ENCODE measurements at regions not wholly inside any gene's neighbourhood (a gene's known extent, or its start where the extent isn't known, plus 50 kb on each side); places are given as distances from the start of the nearest gene placed in this dataset.

- Histone ChIP-seq H3K4me3 (no peak overlapping the region), H3K27ac (peak overlapping the region; percentile 18; the same call in 1 of the 2 replicates), H3K9ac (no peak overlapping the region), H3K4me2 (peak overlapping the region; percentile 59), H3K27me3 (no peaks in the 10 kb centered on the region), H3K36me3 (no peaks in the 10 kb centered on the region), H3K9me3 (no peaks in the 10 kb centered on the region), H4K20me1 (no peaks in the 10 kb centered on the region), H3K4me1 (peaks cover 47% of the 10 kb centered on the region)
- TF ChIP-seq Cebpa-rat (IDR thresholded peaks at IDR 0.05), result no peak
Observed at GRCh38 chr3:71876135-71877105, 91.5 kb upstream of the PROK2 start.

GRCh38 chr3:71875461-71875947 is 90.6 kb upstream of the PROK2 start:
- H3K4me3 ChIP-seq, result no peak overlapping the region
- H3K27me3 ChIP-seq, result no peaks in the 10 kb centered on the region
- no peaks in the 10 kb centered on the region for H4K20me1 ChIP-seq
- H3K9ac ChIP-seq, result no peak overlapping the region
- no peak for TF ChIP-seq Cebpa-rat (IDR thresholded peaks at IDR 0.05)
- no peak overlapping the region for H3K27ac ChIP-seq
- peaks cover 47% of the 10 kb centered on the region for H3K4me1 ChIP-seq
- peak overlapping the region; percentile 71 for H3K4me2 ChIP-seq
- no peaks in the 10 kb centered on the region for H3K36me3 ChIP-seq
- no peaks in the 10 kb centered on the region; the same call in 1 of the 2 replicates for H3K9me3 ChIP-seq

GRCh38 chr3:71874618-71875017 is 89.7 kb upstream of the PROK2 start:
- H3K4me1 ChIP-seq, result peaks cover 47% of the 10 kb centered on the region
- no peak for TF ChIP-seq Cebpa-rat (IDR thresholded peaks at IDR 0.05)

GRCh38 chr3:71873093-71873611 is 88.2 kb upstream of the PROK2 start:
- Histone ChIP-seq H3K36me3 (no peaks in the 10 kb centered on the region), H3K4me3 (no peak overlapping the region), H3K9me3 (no peaks in the 10 kb centered on the region; the same call in 1 of the 2 replicates), H3K27me3 (no peaks in the 10 kb centered on the region), H3K4me2 (no peak overlapping the region), H3K27ac (no peak overlapping the region), H4K20me1 (no peaks in the 10 kb centered on the region), H3K9ac (no peak overlapping the region), H3K4me1 (peaks cover 53% of the 10 kb centered on the region)
- no peak for TF ChIP-seq Cebpa-rat (IDR thresholded peaks at IDR 0.05)

More at GRCh38 chr3:71874618-71875017, 89.7 kb upstream of the PROK2 start:
- no peaks in the 10 kb centered on the region; the same call in 1 of the 2 replicates for H3K9me3 ChIP-seq
- H3K4me2 ChIP-seq, result peak overlapping the region; percentile 71
- 0 out of 2 replicates have a peak overlapping the region, but pooled peaks have one; percentile 35 for H3K27ac ChIP-seq
- no peak overlapping the region for H3K4me3 ChIP-seq
- no peaks in the 10 kb centered on the region for H3K36me3 ChIP-seq
- H4K20me1 ChIP-seq, result no peaks in the 10 kb centered on the region
- H3K27me3 ChIP-seq, result no peaks in the 10 kb centered on the region
- H3K9ac ChIP-seq, result no peak overlapping the region

GRCh38 chr3:71872256-71872655 is 87.3 kb upstream of the PROK2 start:
- no peak overlapping the region for H3K9ac ChIP-seq
- no peaks in the 10 kb centered on the region for H3K27me3 ChIP-seq
- no peak overlapping the region for H3K4me3 ChIP-seq
- peaks cover 46% of the 10 kb centered on the region for H3K4me1 ChIP-seq
- H4K20me1 ChIP-seq, result no peaks in the 10 kb centered on the region
- no peaks in the 10 kb centered on the region for H3K36me3 ChIP-seq
- no peak overlapping the region for H3K27ac ChIP-seq
- H3K4me2 ChIP-seq, result peak overlapping the region; percentile 8; the same call in 1 of the 2 replicates
- no peaks in the 10 kb centered on the region; the same call in 1 of the 2 replicates for H3K9me3 ChIP-seq
- no peak for TF ChIP-seq Cebpa-rat (IDR thresholded peaks at IDR 0.05)

GRCh38 chr3:71870966-71871512 is 86.1 kb upstream of the PROK2 start:
- Histone ChIP-seq H3K27ac (no peak overlapping the region), H3K27me3 (no peaks in the 10 kb centered on the region), H3K9me3 (no peaks in the 10 kb centered on the region; the same call in 1 of the 2 replicates), H3K36me3 (no peaks in the 10 kb centered on the region), H4K20me1 (no peaks in the 10 kb centered on the region), H3K4me1 (peaks cover 33% of the 10 kb centered on the region), H3K4me3 (no peak overlapping the region), H3K4me2 (no peak overlapping the region), H3K9ac (no peak overlapping the region)
- no peak for TF ChIP-seq Cebpa-rat (IDR thresholded peaks at IDR 0.05)

- Histone ChIP-seq H3K4me3 (no peak overlapping the region), H3K36me3 (no peaks in the 10 kb centered on the region), H3K27ac (no peak overlapping the region), H4K20me1 (no peaks in the 10 kb centered on the region), H3K4me1 (peaks cover 18% of the 10 kb centered on the region; the same call in 1 of the 2 replicates), H3K9me3 (no peaks in the 10 kb centered on the region; the same call in 1 of the 2 replicates), H3K4me2 (peak overlapping the region; percentile 22; the same call in 1 of the 2 replicates), H3K9ac (no peak overlapping the region), H3K27me3 (no peaks in the 10 kb centered on the region)
- TF ChIP-seq Cebpa-rat (IDR thresholded peaks at IDR 0.05), result no peak
Observed at GRCh38 chr3:71868876-71869275, 83.9 kb upstream of the PROK2 start.

GRCh38 chr3:71865727-71866126 is 80.8 kb upstream of the PROK2 start:
- H3K4me2 ChIP-seq, result no peak overlapping the region
- H3K4me3 ChIP-seq, result no peak overlapping the region
- no peak for TF ChIP-seq Cebpa-rat (IDR thresholded peaks at IDR 0.05)

GRCh38 chr3:71863563-71864190 is 78.7 kb upstream of the PROK2 start:
- Histone ChIP-seq H4K20me1 (no peaks in the 10 kb centered on the region), H3K9ac (no peak overlapping the region), H3K4me2 (no peak overlapping the region), H3K4me1 (peaks cover 2% of the 10 kb centered on the region; the same call in 1 of the 2 replicates), H3K36me3 (no peaks in the 10 kb centered on the region), H3K27ac (no peak overlapping the region), H3K4me3 (no peak overlapping the region), H3K27me3 (no peaks in the 10 kb centered on the region), H3K9me3 (peaks cover 26% of the 10 kb centered on the region)
- TF ChIP-seq Cebpa-rat (IDR thresholded peaks at IDR 0.05), result no peak

More at GRCh38 chr3:71865727-71866126, 80.8 kb upstream of the PROK2 start:
- Histone ChIP-seq H3K27ac (no peak overlapping the region), H3K9me3 (peaks cover 14% of the 10 kb centered on the region), H3K36me3 (no peaks in the 10 kb centered on the region), H3K4me1 (peaks cover 6% of the 10 kb centered on the region; the same call in 1 of the 2 replicates), H3K9ac (no peak overlapping the region), H3K27me3 (no peaks in the 10 kb centered on the region), H4K20me1 (no peaks in the 10 kb centered on the region)

All from BLaER1 (cell line).